IMR-90 (cell line): ENCODE measurements at regions not wholly inside any gene's neighbourhood (a gene's known extent, or its start where the extent isn't known, plus 50 kb on each side); places are given as distances from the start of the nearest gene placed in this dataset.

Experiments used
- ATAC-seq: fragments of 200-7000 bp; cut with Tn5 transposase; 2 replicates; pipeline ENCODE4 v1.9.1; 2020; ENCODE audit warnings: low read depth, mild to moderate bottlenecking, moderate library complexity
- BruUV-seq: library from RNA; stranded (reverse); fragments of 400-500 nt; replicated peaks from 2 replicates; lab custom pipeline; 2021; lab: Mats Ljungman, UMichigan
- CTCF ChIA-PET: fragments of 300-600 bp; formaldehyde crosslinking; extraction: SDS; loops from one replicate; lab custom pipeline; 2021; ENCODE audit warnings: antibody characterized with exemption; lab: Yijun Ruan, JAX
- POLR2A ChIA-PET: fragments of 300-600 bp; sonication (Branson Sonifier 250); formaldehyde crosslinking; loops from one replicate; lab custom pipeline; 2022; ENCODE audit warnings: antibody characterized with exemption; ENCODE audit not compliant: unreplicated experiment; lab: Charles Lee
- DNase-seq: peaks from one replicate; pipeline ENCODE4 v3.0.0; 2013
- H2AFZ ChIP-seq: replicated peaks from 2 replicates; pipeline ENCODE3; 2013; ENCODE audit warnings: low read length, mild to moderate bottlenecking; ENCODE audit not compliant: poor library complexity
- H2AK5ac ChIP-seq: 2 replicates; pipeline ENCODE4 v1.6.1; 2013; ENCODE audit warnings: low read depth, low read length, inconsistent platforms
- H2AK9ac ChIP-seq: replicated peaks from 2 replicates; pipeline ENCODE3; 2013; ENCODE audit warnings: mild to moderate bottlenecking, low read depth, low read length, moderate library complexity; ENCODE audit not compliant: poor library complexity
- H2BK120ac ChIP-seq: 2 replicates; pipeline ENCODE4 v1.6.1; 2013; ENCODE audit warnings: low read depth, low read length, inconsistent platforms
- H2BK15ac ChIP-seq: 3 replicates; pipeline ENCODE4 v1.6.1; 2013; ENCODE audit warnings: low read depth, low read length, inconsistent platforms
- H2BK20ac ChIP-seq: 2 replicates; pipeline ENCODE4 v1.6.1; 2013; ENCODE audit warnings: low read depth, mild to moderate bottlenecking, inconsistent platforms, low read length, moderate library complexity
- H2BK5ac ChIP-seq: 2 replicates; pipeline ENCODE4 v1.6.1; 2013; ENCODE audit warnings: mild to moderate bottlenecking, low read depth, low read length, inconsistent platforms; ENCODE audit not compliant: poor library complexity, severe bottlenecking
- H3K14ac ChIP-seq: replicated peaks from 2 replicates; pipeline ENCODE4 v1.6.1; 2013; ENCODE audit warnings: low read depth, low read length, inconsistent platforms
- H3K18ac ChIP-seq: 2 replicates; pipeline ENCODE4 v1.6.1; 2013; ENCODE audit warnings: low read depth, low read length, control low read depth
- H3K23ac ChIP-seq: 2 replicates; pipeline ENCODE4 v1.6.1; 2013; ENCODE audit warnings: low read depth, low read length, inconsistent platforms
- H3K27ac ChIP-seq: 2 replicates; pipeline ENCODE4 v1.5.1; 2013; ENCODE audit warnings: mild to moderate bottlenecking, control low read depth, low read length; ENCODE audit not compliant: insufficient read depth
- H3K27me3 ChIP-seq: 2 replicates; pipeline ENCODE4 v1.6.1; 2013; ENCODE audit warnings: low read length; ENCODE audit not compliant: control insufficient read depth, insufficient read depth
- H3K36me3 ChIP-seq: 2 replicates; pipeline ENCODE4 v1.6.1; 2013; ENCODE audit warnings: low read length, mixed read lengths; ENCODE audit not compliant: control insufficient read depth, insufficient read depth
- H3K4ac ChIP-seq: 2 replicates; pipeline ENCODE4 v1.6.1; 2013; ENCODE audit warnings: low read depth, low read length, inconsistent platforms
- H3K4me1 ChIP-seq: 2 replicates; pipeline ENCODE4 v1.6.1; 2013; ENCODE audit warnings: low read length, mixed read lengths; ENCODE audit not compliant: control insufficient read depth, insufficient read depth
- H3K4me2 ChIP-seq: 2 replicates; pipeline ENCODE4 v1.6.1; 2013; ENCODE audit warnings: low read depth, mild to moderate bottlenecking, control low read depth, low read length, moderate library complexity
- H3K4me3 ChIP-seq: 2 replicates; pipeline ENCODE4 v1.5.1; 2013; ENCODE audit warnings: low read depth, mild to moderate bottlenecking, control low read depth, low read length, moderate library complexity; ENCODE audit not compliant: insufficient read depth
- H3K56ac ChIP-seq: 2 replicates; pipeline ENCODE4 v1.6.1; 2013; ENCODE audit warnings: low read length, inconsistent platforms; ENCODE audit not compliant: insufficient read depth; ENCODE audit errors: extremely low read depth
- H3K79me1 ChIP-seq, 2 experiments: 2 replicates each; pipeline ENCODE4 v1.6.1; 2013; ENCODE audit warnings: low read length in 2 of 2, inconsistent platforms in 1 of 2, low read depth in 1 of 2
- H3K9ac ChIP-seq: 2 replicates; pipeline ENCODE4 v1.6.1; 2013; ENCODE audit warnings: low read depth, low read length, control low read depth
- H3K9me1 ChIP-seq: 2 replicates; pipeline ENCODE4 v1.6.1; 2013; ENCODE audit warnings: low read length, inconsistent platforms; ENCODE audit not compliant: insufficient read depth
- H3K9me3 ChIP-seq: 2 replicates; pipeline ENCODE4 v1.6.1; 2013; ENCODE audit warnings: low read length; ENCODE audit not compliant: control insufficient read depth, insufficient read depth
- H4K20me1 ChIP-seq: 2 replicates; pipeline ENCODE4 v1.6.1; 2013; ENCODE audit warnings: low read length, inconsistent platforms; ENCODE audit not compliant: insufficient read depth
- H4K5ac ChIP-seq: 2 replicates; pipeline ENCODE4 v1.6.1; 2013; ENCODE audit warnings: mild to moderate bottlenecking, low read depth, low read length, control low read depth
- H4K8ac ChIP-seq, 2 experiments: 2 replicates each; pipeline ENCODE4 v1.6.1; 2013; ENCODE audit warnings: low read depth in 2 of 2, low read length in 2 of 2, control low read depth in 1 of 2, inconsistent platforms in 1 of 2
- H4K91ac ChIP-seq: 2 replicates; pipeline ENCODE4 v1.6.1; 2013; ENCODE audit warnings: low read depth, low read length, inconsistent platforms; ENCODE audit not compliant: insufficient read depth
- BHLHE40 ChIP-seq: fragments of 150-350 bp; IDR thresholded peaks from 2 replicates; pipeline ENCODE4 v1.6.1; 2016; ENCODE audit warnings: mild to moderate bottlenecking, low read depth, low read length
- CEBPB ChIP-seq: IDR thresholded peaks from 2 replicates; pipeline ENCODE4 v1.6.1; 2012; ENCODE audit warnings: low read depth, low read length, improper control_type of control experiment
- CHD1 ChIP-seq: IDR thresholded peaks from 2 replicates; pipeline ENCODE4 v1.6.1; 2012; ENCODE audit warnings: low read depth, low read length, improper control_type of control experiment
- FOS ChIP-seq: fragments of 150-350 bp; IDR thresholded peaks from 2 replicates; pipeline ENCODE4 v1.6.1; 2016; ENCODE audit warnings: low read depth, low read length
- MAFK ChIP-seq: IDR thresholded peaks from 2 replicates; pipeline ENCODE4 v1.6.1; 2012; ENCODE audit warnings: low read depth, low read length, improper control_type of control experiment
- MAZ ChIP-seq: IDR thresholded peaks from 2 replicates; pipeline ENCODE4 v1.6.1; 2012; ENCODE audit warnings: low read depth, mild to moderate bottlenecking, low read length, improper control_type of control experiment, moderate library complexity, borderline replicate concordance
- MXI1 ChIP-seq: IDR thresholded peaks from 2 replicates; pipeline ENCODE4 v1.6.1; 2012; ENCODE audit warnings: low read depth, mild to moderate bottlenecking, low read length, moderate library complexity, borderline replicate concordance
- NFE2L2 ChIP-seq: fragments of 150-350 bp; IDR thresholded peaks from 2 replicates; pipeline ENCODE4 v1.6.1; 2016; ENCODE audit warnings: low read depth, mild to moderate bottlenecking, low read length
- POLR2A ChIP-seq: IDR thresholded peaks from 2 replicates; pipeline ENCODE4 v1.6.1; 2012; ENCODE audit warnings: mild to moderate bottlenecking, low read depth, low read length
- RAD21 ChIP-seq: IDR thresholded peaks from 2 replicates; pipeline ENCODE4 v1.6.1; 2012; ENCODE audit warnings: low read length, improper control_type of control experiment
- RCOR1 ChIP-seq: IDR thresholded peaks from 2 replicates; pipeline ENCODE4 v1.6.1; 2012; ENCODE audit warnings: mild to moderate bottlenecking, low read length, improper control_type of control experiment; ENCODE audit not compliant: insufficient replicate concordance
- RFX5 ChIP-seq: IDR thresholded peaks from 2 replicates; pipeline ENCODE4 v1.8.0; 2012; ENCODE audit warnings: low read depth, mild to moderate bottlenecking, low read length, moderate library complexity
- SMC3 ChIP-seq: fragments of 150-350 bp; IDR thresholded peaks from 2 replicates; pipeline ENCODE4 v1.6.1; 2016; ENCODE audit warnings: low read depth, mild to moderate bottlenecking, antibody characterized with exemption, low read length, moderate library complexity
- WGBS, 2 experiments: methylation state at CpG; one replicate each; pipeline versions ENCODE4 v1.1.5 to v1.1.7; 2013; ENCODE audit warnings: missing lambda C conversion rate in 2 of 2; ENCODE audit not compliant: insufficient read length in 1 of 2; ENCODE audit errors: extremely low coverage in 2 of 2; 5-methylcytosine and 5-hydroxymethylcytosine counted together
- dilution Hi-C: fragments of 300-500 bp; cut with HindIII; formaldehyde crosslinking; loops from one replicate; pipeline ENCODE4 v1.14.3; 2018; ENCODE audit warnings: low sequenced_read_pairs; ENCODE audit not compliant: unreplicated experiment
- in situ Hi-C: fragments of 300-500 bp; cut with MboI; formaldehyde crosslinking; loops from 3 replicates; pipeline ENCODE4 v1.14.3; 2019; ENCODE audit warnings: low sequenced_read_pairs, inconsistent platforms, mixed read lengths
- intact Hi-C: fragments of 100-400 bp; cut with micrococcal nuclease; formaldehyde crosslinking; loops from 2 replicates; pipeline ENCODE4 v1.10.0; 2022
- TF ChIP-seq, protein P1 (sequence below): fragments of 150-350 bp; IDR thresholded peaks from 2 replicates; pipeline ENCODE4 v1.6.1; 2016; ENCODE audit warnings: low read depth, mild to moderate bottlenecking, low read length, moderate library complexity, borderline replicate concordance
- TF ChIP-seq, protein P2 (sequence below): conservative IDR thresholded peaks from 2 replicates; pipeline ENCODE4 v1.5.1; 2012; ENCODE audit warnings: mild to moderate bottlenecking, low read depth, low read length, improper control_type of control experiment
- TF ChIP-seq, protein P3 (sequence below): fragments of 150-350 bp; IDR thresholded peaks from 2 replicates; pipeline ENCODE4 v1.6.1; 2017; ENCODE audit warnings: mild to moderate bottlenecking, antibody characterized with exemption, low read length, low read depth

DNA sequence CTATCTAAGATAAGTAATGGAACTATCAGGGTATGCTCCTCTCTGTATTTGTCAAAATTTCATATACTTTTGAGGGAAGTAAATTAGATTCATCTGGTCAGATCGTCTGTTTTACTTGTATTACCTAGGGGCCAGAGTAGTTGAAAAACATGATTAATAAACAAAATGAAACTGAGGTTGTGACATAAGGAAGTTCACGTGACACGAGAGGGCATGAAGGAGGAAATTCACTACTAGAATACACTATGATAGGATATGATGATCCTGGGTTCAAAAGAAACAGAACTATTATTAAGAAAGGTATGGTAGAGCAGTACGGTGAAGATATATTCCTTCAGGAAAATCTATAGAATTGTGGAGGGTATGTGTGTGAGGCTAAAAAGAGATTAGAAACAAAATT is 58.4 kb upstream of the SPAG16 start:
- Histone ChIP-seq H3K4ac (no peak overlapping the region), H3K27me3 (no peaks in the 10 kb centered on the region), H3K27ac (no peak overlapping the region), H2BK120ac (no peak overlapping the region), H4K91ac (no peak overlapping the region), H4K8ac (no peak overlapping the region), H3K56ac (no peak overlapping the region), H3K9me1 (no peaks in the 10 kb centered on the region), H3K4me1 (no peaks in the 10 kb centered on the region), H3K9ac (no peak overlapping the region), H2BK5ac (no peak overlapping the region), H3K4me2 (no peak overlapping the region), H2AK5ac (no peak overlapping the region), H3K14ac (no peak overlapping the region), H2AK9ac (no peak overlapping the region), H3K4me3 (no peak overlapping the region), H4K5ac (no peak overlapping the region), H3K23ac (no peak overlapping the region), H3K18ac (no peak overlapping the region), H2BK20ac (no peak overlapping the region), H4K20me1 (no peaks in the 10 kb centered on the region), H3K79me1 (no peaks in the 10 kb centered on the region), H3K9me3 (no peaks in the 10 kb centered on the region), H2AFZ (no peak overlapping the region), H2BK15ac (no peak overlapping the region), H3K36me3 (no peaks in the 10 kb centered on the region)
- POLR2A ChIA-PET = no interaction called here
- CTCF ChIA-PET = no interaction called here
- in situ Hi-C loops (no loop called here), intact Hi-C loops (no loop called here), dilution Hi-C loops (no loop called here)
- no peak for ATAC-seq
- no peak for TF ChIP-seq CHD1
- no peak for TF ChIP-seq NFE2L2
- no peak for TF ChIP-seq FOS
- TF ChIP-seq, protein P1, sequence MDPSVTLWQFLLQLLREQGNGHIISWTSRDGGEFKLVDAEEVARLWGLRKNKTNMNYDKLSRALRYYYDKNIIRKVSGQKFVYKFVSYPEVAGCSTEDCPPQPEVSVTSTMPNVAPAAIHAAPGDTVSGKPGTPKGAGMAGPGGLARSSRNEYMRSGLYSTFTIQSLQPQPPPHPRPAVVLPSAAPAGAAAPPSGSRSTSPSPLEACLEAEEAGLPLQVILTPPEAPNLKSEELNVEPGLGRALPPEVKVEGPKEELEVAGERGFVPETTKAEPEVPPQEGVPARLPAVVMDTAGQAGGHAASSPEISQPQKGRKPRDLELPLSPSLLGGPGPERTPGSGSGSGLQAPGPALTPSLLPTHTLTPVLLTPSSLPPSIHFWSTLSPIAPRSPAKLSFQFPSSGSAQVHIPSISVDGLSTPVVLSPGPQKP = no peak
- TF ChIP-seq MXI1 = no peak
- no peak for TF ChIP-seq SMC3
- TF ChIP-seq, protein P2, sequence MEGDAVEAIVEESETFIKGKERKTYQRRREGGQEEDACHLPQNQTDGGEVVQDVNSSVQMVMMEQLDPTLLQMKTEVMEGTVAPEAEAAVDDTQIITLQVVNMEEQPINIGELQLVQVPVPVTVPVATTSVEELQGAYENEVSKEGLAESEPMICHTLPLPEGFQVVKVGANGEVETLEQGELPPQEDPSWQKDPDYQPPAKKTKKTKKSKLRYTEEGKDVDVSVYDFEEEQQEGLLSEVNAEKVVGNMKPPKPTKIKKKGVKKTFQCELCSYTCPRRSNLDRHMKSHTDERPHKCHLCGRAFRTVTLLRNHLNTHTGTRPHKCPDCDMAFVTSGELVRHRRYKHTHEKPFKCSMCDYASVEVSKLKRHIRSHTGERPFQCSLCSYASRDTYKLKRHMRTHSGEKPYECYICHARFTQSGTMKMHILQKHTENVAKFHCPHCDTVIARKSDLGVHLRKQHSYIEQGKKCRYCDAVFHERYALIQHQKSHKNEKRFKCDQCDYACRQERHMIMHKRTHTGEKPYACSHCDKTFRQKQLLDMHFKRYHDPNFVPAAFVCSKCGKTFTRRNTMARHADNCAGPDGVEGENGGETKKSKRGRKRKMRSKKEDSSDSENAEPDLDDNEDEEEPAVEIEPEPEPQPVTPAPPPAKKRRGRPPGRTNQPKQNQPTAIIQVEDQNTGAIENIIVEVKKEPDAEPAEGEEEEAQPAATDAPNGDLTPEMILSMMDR = no peak
- TF ChIP-seq RCOR1 = no peak
- no peak for TF ChIP-seq CEBPB
- TF ChIP-seq MAFK = no peak
- TF ChIP-seq RAD21 = no peak
- TF ChIP-seq BHLHE40 = no peak
- TF ChIP-seq RFX5 = no peak
- TF ChIP-seq MAZ = no peak
- TF ChIP-seq POLR2A = no peak
- TF ChIP-seq, protein P3, sequence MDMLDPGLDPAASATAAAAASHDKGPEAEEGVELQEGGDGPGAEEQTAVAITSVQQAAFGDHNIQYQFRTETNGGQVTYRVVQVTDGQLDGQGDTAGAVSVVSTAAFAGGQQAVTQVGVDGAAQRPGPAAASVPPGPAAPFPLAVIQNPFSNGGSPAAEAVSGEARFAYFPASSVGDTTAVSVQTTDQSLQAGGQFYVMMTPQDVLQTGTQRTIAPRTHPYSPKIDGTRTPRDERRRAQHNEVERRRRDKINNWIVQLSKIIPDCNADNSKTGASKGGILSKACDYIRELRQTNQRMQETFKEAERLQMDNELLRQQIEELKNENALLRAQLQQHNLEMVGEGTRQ = no peak
- no peak for DNase-seq
- WGBS, 2 experiments = no CpG with 5 or more reads among the region's 4 CpGs
- BruUV-seq = no TSS peak
